ENCODE measurements at regions not wholly inside any gene's neighbourhood (a gene's known extent, or its start where the extent isn't known, plus 50 kb on each side); places are given as distances from the start of the nearest gene placed in this dataset.

GRCh38 chr1:106675558-106675957 lies 380.9 kb upstream of the PRMT6 start (continued):
- TF ChIP-seq TFE3 (CRISPR knock-in tag; IDR thresholded peaks at IDR 0.05) (no peak), ETS1 (CRISPR knock-in tag; IDR thresholded peaks at IDR 0.05) (no peak)

- Histone ChIP-seq H3K9ac (ENCODE audit: insufficient read depth, low read depth, low read length) (no peak overlapping the region), H3K79me2 (ENCODE audit: insufficient read depth, low read length) (no peaks in the 10 kb centered on the region), H3K4me1 (ENCODE audit: insufficient read depth, low read length) (no peaks in the 10 kb centered on the region), H3K9me3 (ENCODE audit: low read length) (peaks cover 66% of the 10 kb centered on the region), H3K27ac (ENCODE audit: extremely low read length, insufficient read depth, low read length) (no peak overlapping the region), H3K27me3 (ENCODE audit: control insufficient read depth in 1 of 2, insufficient read depth in 2 of 2, low read length in 2 of 2) (no peaks in the 10 kb centered on the region), H3K4me3 (replicated peaks in 1 of 3; ENCODE audit: insufficient read depth in 1 of 3, low read depth in 2 of 3, low read length in 3 of 3) (no peak overlapping the region), H2AFZ (ENCODE audit: low read length) (no peak overlapping the region), H3K36me3 (replicated peaks in 1 of 2; ENCODE audit: control insufficient read depth in 1 of 2, insufficient read depth in 2 of 2, low read length in 2 of 2) (no peaks in the 10 kb centered on the region), H4K20me1 (ENCODE audit: insufficient read depth, low read length) (no peaks in the 10 kb centered on the region), H3K4me2 (ENCODE audit: low read depth, low read length) (no peak overlapping the region)
- POLR2A ChIA-PET, result no interaction called here
- no peak for DNase-seq (ENCODE audit: low spot score)
- ATAC-seq, result no peak
- intact Hi-C loops (cut with micrococcal nuclease; ENCODE audit: unreplicated experiment), result no loop called here
- WGBS (ENCODE audit: low lambda C conversion rate), result 17% methylated on average over 2 of the region's 2 CpGs
- CTCF ChIA-PET (ENCODE audit: low intra/inter-chr PET ratio, low total read pairs), result no interaction called here
- in situ Hi-C loops (cut with HindIII; ENCODE audit: extremely low pct_ligation_motif_present, low pct_unique_long_range_greater_than_20kb), result no loop called here
- TF ChIP-seq CEBPB (IDR thresholded peaks at IDR 0.05; ENCODE audit: borderline replicate concordance, low read depth, low read length) (peak; percentile 65; the same call in 1 of the 2 replicates), ZNF33A (CRISPR knock-in tag; IDR thresholded peaks at IDR 0.05; ENCODE audit: borderline replicate concordance) (no peak), ZNF780A (CRISPR knock-in tag; IDR thresholded peaks at IDR 0.05) (no peak), NBN (conservative IDR thresholded peaks at IDR 0.05) (no peak), NKX3-1 (CRISPR knock-in tag; IDR thresholded peaks at IDR 0.05) (no peak)
- FAIRE-seq, result no peak
- BruUV-seq (replicated peaks), result no TSS peak
Observed at GRCh38 chr1:106676021-106676420, 380.5 kb upstream of the PRMT6 start.
